ENCODE measurements at regions not wholly inside any gene's neighbourhood (a gene's known extent, or its start where the extent isn't known, plus 50 kb on each side); places are given as distances from the start of the nearest gene placed in this dataset.

DNA sequence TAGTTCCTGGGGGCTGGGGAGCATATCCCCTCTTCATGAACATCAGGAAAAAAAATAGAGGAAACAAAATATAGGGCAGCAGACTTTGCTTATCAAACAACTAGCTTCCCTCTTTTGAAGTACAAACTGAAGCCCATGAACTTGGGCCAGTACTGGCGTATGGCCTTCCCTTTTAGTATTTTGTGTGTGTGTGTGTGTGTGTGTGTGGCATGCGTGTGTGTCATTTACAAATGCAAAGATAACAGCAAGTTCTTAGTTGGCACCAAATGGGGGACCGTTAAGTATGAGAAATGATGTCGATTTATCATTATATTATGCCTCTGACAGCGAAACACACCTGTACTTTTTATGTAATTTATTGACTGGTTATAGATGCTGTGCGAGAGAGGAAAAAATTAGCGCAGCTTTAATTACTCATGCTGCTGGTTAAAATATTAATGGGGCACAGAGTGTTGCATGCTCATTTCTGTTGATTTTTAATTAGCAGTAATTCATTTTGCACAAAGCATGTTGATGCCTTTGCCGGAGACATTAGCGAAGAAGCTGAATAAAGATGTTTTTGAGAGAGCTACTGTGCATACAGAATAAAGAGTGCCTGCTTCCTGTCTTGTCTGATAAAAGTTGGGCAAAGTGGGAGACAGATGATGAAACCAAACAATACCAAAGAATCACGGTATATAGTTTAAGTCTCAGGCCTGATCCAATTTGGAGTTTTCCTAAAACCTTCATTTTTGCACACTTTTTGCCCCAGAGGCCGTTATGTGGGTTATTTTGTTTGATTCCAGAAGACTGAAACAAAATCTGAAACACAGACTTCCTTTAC is 297.1 kb downstream of the SATB1 start:
- TF ChIP-seq, protein P1, sequence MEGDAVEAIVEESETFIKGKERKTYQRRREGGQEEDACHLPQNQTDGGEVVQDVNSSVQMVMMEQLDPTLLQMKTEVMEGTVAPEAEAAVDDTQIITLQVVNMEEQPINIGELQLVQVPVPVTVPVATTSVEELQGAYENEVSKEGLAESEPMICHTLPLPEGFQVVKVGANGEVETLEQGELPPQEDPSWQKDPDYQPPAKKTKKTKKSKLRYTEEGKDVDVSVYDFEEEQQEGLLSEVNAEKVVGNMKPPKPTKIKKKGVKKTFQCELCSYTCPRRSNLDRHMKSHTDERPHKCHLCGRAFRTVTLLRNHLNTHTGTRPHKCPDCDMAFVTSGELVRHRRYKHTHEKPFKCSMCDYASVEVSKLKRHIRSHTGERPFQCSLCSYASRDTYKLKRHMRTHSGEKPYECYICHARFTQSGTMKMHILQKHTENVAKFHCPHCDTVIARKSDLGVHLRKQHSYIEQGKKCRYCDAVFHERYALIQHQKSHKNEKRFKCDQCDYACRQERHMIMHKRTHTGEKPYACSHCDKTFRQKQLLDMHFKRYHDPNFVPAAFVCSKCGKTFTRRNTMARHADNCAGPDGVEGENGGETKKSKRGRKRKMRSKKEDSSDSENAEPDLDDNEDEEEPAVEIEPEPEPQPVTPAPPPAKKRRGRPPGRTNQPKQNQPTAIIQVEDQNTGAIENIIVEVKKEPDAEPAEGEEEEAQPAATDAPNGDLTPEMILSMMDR (conservative IDR thresholded peaks at IDR 0.05): no peak
- Mint-ChIP-seq H3K4me3 (no peak overlapping the region), H3K9me3 (no peaks in the 10 kb centered on the region), H3K4me1 (peaks cover 11% of the 10 kb centered on the region), H3K27ac (peak overlapping the region; percentile 48), H3K27me3 (ENCODE audit: insufficient read depth) (no peaks in the 10 kb centered on the region), H3K36me3 (ENCODE audit: low read depth) (peaks cover 11% of the 10 kb centered on the region)
- Histone ChIP-seq H3K27ac (ENCODE audit: low read depth, low read length) (no peak overlapping the region), H3K4me3 (ENCODE audit: low read length) (no peak overlapping the region), H3K4me1 (ENCODE audit: control insufficient read depth, insufficient read depth, low read length) (no peaks in the 10 kb centered on the region), H3K9ac (ENCODE audit: extremely low read depth, low read length, poor library complexity, severe bottlenecking) (no peak overlapping the region), H3K9me3 (ENCODE audit: control insufficient read depth, low read length) (peaks cover 6% of the 10 kb centered on the region), H3K36me3 (ENCODE audit: control insufficient read depth, insufficient read depth, low read length) (no peaks in the 10 kb centered on the region), H3K27me3 (ENCODE audit: control insufficient read depth, insufficient read depth, low read length, poor library complexity, severe bottlenecking) (no peaks in the 10 kb centered on the region)
- WGBS, 2 experiments (ENCODE audit: insufficient coverage in 1 of 2, insufficient read length in 1 of 2): 96 to 100% methylated on average over 5 to 11 of the region's 11 CpGs
- DNase-seq: no peak

DNA sequence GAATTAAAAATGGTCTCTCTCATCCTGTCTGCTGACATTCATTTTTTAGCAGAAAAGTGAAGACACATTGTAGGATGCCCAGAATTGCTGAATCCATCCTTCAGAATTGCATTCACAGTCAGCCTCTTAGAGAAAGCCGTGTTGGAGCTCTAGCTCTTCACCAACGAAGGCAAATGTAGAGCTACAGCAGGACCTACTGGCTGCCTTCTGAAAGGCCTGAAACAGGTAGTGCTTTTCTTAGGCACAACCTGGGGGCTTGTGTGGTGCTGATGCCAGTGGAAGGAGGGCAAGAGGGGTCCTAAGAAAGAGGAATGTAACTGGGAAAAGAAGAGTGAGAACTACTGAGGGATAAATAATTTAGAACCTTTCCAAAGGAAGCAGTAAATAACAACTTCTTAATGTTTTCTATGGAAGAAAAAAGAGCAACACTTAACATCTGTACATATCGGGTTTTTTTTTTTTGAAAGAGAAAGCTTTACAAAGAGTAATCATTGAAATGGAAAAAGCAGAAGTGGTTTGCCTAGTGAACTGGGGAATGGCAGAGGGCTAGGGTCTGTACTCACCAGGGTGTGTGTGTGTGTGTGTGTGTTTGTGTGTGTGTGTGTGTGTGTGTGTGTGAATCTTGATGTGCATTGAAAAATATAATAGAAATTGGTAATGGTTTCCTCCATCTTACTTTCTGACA is 297.8 kb downstream of the SATB1 start:
- TF ChIP-seq, protein P1 (conservative IDR thresholded peaks at IDR 0.05): peak; percentile 43
- peak overlapping the region; percentile 4 for H3K27ac Mint-ChIP-seq
- DNase-seq: no peak

GRCh38 chr3:18126772-18127171 is 298.4 kb downstream of the SATB1 start:
- no peaks in the 10 kb centered on the region for H3K27me3 Mint-ChIP-seq (ENCODE audit: insufficient read depth)

More for the DNA sequence above, 297.8 kb downstream of the SATB1 start:
- no peaks in the 10 kb centered on the region for H3K9me3 Mint-ChIP-seq
- H3K9me3 ChIP-seq (ENCODE audit: control insufficient read depth, low read length): peaks cover 6% of the 10 kb centered on the region
- no peaks in the 10 kb centered on the region for H3K27me3 Mint-ChIP-seq (ENCODE audit: insufficient read depth)
- no peak overlapping the region for H3K27ac ChIP-seq (ENCODE audit: low read depth, low read length)
- H3K27me3 ChIP-seq (ENCODE audit: control insufficient read depth, insufficient read depth, low read length, poor library complexity, severe bottlenecking): no peaks in the 10 kb centered on the region
- H3K4me1 ChIP-seq (ENCODE audit: control insufficient read depth, insufficient read depth, low read length): no peaks in the 10 kb centered on the region
- H3K36me3 Mint-ChIP-seq (ENCODE audit: low read depth): peaks cover 19% of the 10 kb centered on the region
- H3K4me1 Mint-ChIP-seq: peaks cover 11% of the 10 kb centered on the region
- H3K4me3 Mint-ChIP-seq: no peak overlapping the region
- 83 to 88% methylated on average over 2 to 3 of the region's 3 CpGs for WGBS, 2 experiments (ENCODE audit: insufficient coverage in 1 of 2, insufficient read length in 1 of 2)
- no peaks in the 10 kb centered on the region for H3K36me3 ChIP-seq (ENCODE audit: control insufficient read depth, insufficient read depth, low read length)
- no peak overlapping the region for H3K4me3 ChIP-seq (ENCODE audit: low read length)
- no peak overlapping the region for H3K9ac ChIP-seq (ENCODE audit: extremely low read depth, low read length, poor library complexity, severe bottlenecking)

More at GRCh38 chr3:18126772-18127171, 298.4 kb downstream of the SATB1 start:
- H3K9me3 ChIP-seq (ENCODE audit: control insufficient read depth, low read length): peaks cover 8% of the 10 kb centered on the region
- WGBS, 2 experiments (ENCODE audit: insufficient coverage in 1 of 2, insufficient read length in 1 of 2): 98 to 100% methylated on average over 2 to 5 of the region's 5 CpGs
- no peaks in the 10 kb centered on the region for H3K27me3 ChIP-seq (ENCODE audit: control insufficient read depth, insufficient read depth, low read length, poor library complexity, severe bottlenecking)
- Mint-ChIP-seq H3K27ac (no peak overlapping the region), H3K4me3 (no peak overlapping the region), H3K9me3 (no peaks in the 10 kb centered on the region), H3K36me3 (ENCODE audit: low read depth) (peaks cover 22% of the 10 kb centered on the region), H3K4me1 (peaks cover 11% of the 10 kb centered on the region)
- DNase-seq: no peak
- H3K4me3 ChIP-seq (ENCODE audit: low read length): no peak overlapping the region
- H3K27ac ChIP-seq (ENCODE audit: low read depth, low read length): no peak overlapping the region
- no peak overlapping the region for H3K9ac ChIP-seq (ENCODE audit: extremely low read depth, low read length, poor library complexity, severe bottlenecking)
- H3K36me3 ChIP-seq (ENCODE audit: control insufficient read depth, insufficient read depth, low read length): no peaks in the 10 kb centered on the region
- TF ChIP-seq, protein P1 (conservative IDR thresholded peaks at IDR 0.05): no peak
- no peaks in the 10 kb centered on the region for H3K4me1 ChIP-seq (ENCODE audit: control insufficient read depth, insufficient read depth, low read length)

Measured in endodermal cell (in vitro differentiated cells).